PC-3 (cell line): ENCODE measurements at regions not wholly inside any gene's neighbourhood (a gene's known extent, or its start where the extent isn't known, plus 50 kb on each side); places are given as distances from the start of the nearest gene placed in this dataset.

ENCODE experiments used
- ATAC-seq: fragments of 200-7000 bp; cut with Tn5 transposase; 2 replicates; pipeline ENCODE4 v1.9.1; 2020; ENCODE audit warnings: mild to moderate bottlenecking, moderate library complexity
- BruUV-seq: library from RNA; stranded (reverse); fragments of 400-500 nt; replicated peaks from 2 replicates; lab custom pipeline; 2021; lab: Mats Ljungman, UMichigan
- CTCF ChIA-PET: fragments of 300-600 bp; sonication (Branson Sonifier 250); formaldehyde crosslinking; loops from one replicate; lab custom pipeline; 2022; ENCODE audit warnings: antibody characterized with exemption; lab: Charles Lee
- POLR2A ChIA-PET: fragments of 300-600 bp; sonication (Branson Sonifier 250); formaldehyde crosslinking; loops from one replicate; lab custom pipeline; 2022; ENCODE audit warnings: antibody characterized with exemption; ENCODE audit not compliant: unreplicated experiment; lab: Charles Lee
- DNase-seq: peaks from one replicate; pipeline ENCODE4 v3.0.0-alpha.2; 2015
- H2AFZ ChIP-seq: fragments of 300-600 bp; sonication (generic); 2 replicates; pipeline ENCODE4 v1.6.0; 2016; ENCODE audit warnings: antibody characterized with exemption, low read length
- H3F3A ChIP-seq: fragments of 300-600 bp; sonication (generic); one replicate; pipeline ENCODE4 v1.6.0; 2017; ENCODE audit warnings: antibody characterized with exemption, low read length, control low read depth, mild to moderate bottlenecking; ENCODE audit not compliant: unreplicated experiment
- H3K27ac ChIP-seq: fragments of 300-600 bp; sonication (generic); 2 replicates; pipeline ENCODE4 v1.5.1; 2016; ENCODE audit warnings: mild to moderate bottlenecking, low read length
- H3K27me3 ChIP-seq: fragments of 300-600 bp; sonication (generic); 2 replicates; pipeline ENCODE4 v1.6.1; 2016; ENCODE audit warnings: low read length, mixed read lengths
- H3K36me3 ChIP-seq: fragments of 300-600 bp; sonication (generic); 2 replicates; pipeline ENCODE4 v1.6.1; 2016; ENCODE audit warnings: low read depth, mixed run types, low read length, mixed read lengths
- H3K4me1 ChIP-seq: fragments of 300-600 bp; sonication (generic); 2 replicates; pipeline ENCODE4 v1.5.1; 2016; ENCODE audit warnings: low read length; ENCODE audit not compliant: insufficient read depth
- H3K4me2 ChIP-seq: fragments of 300-600 bp; sonication (generic); 2 replicates; pipeline ENCODE4 v1.6.0; 2016; ENCODE audit warnings: low read length
- H3K4me3 ChIP-seq: fragments of 300-600 bp; sonication (generic); 2 replicates; pipeline ENCODE4 v1.5.1; 2016; ENCODE audit warnings: mild to moderate bottlenecking, low read length, mixed read lengths
- H3K79me2 ChIP-seq: fragments of 300-600 bp; sonication (generic); 2 replicates; pipeline ENCODE4 v1.6.1; 2017; ENCODE audit warnings: low read length, mixed read lengths
- H3K9ac ChIP-seq: fragments of 300-600 bp; sonication (generic); 2 replicates; pipeline ENCODE4 v1.6.0; 2016; ENCODE audit warnings: mild to moderate bottlenecking, low read length
- H3K9me2 ChIP-seq: fragments of 300-600 bp; sonication (generic); replicated peaks from 2 replicates; pipeline ENCODE4 v1.6.1; 2016; ENCODE audit warnings: mixed run types, low read length, mixed read lengths
- H3K9me3 ChIP-seq: fragments of 300-600 bp; sonication (generic); 2 replicates; pipeline ENCODE4 v1.6.1; 2016; ENCODE audit warnings: low read length, mixed read lengths
- H4K20me1 ChIP-seq: fragments of 300-600 bp; sonication (generic); 2 replicates; pipeline ENCODE4 v1.6.1; 2016; ENCODE audit warnings: low read length, mixed read lengths
- CTCF ChIP-seq: fragments of 300-600 bp; sonication (generic); conservative IDR thresholded peaks from 2 replicates; pipeline ENCODE4 v1.5.1; 2017; ENCODE audit warnings: antibody characterized with exemption, low read depth, mild to moderate bottlenecking, low read length
- EZH2 ChIP-seq: fragments of 300-600 bp; sonication (generic); IDR thresholded peaks from one replicate; pipeline ENCODE4 v1.6.1; 2017; ENCODE audit warnings: antibody characterized with exemption, mild to moderate bottlenecking, low read length; ENCODE audit not compliant: unreplicated experiment
- EZH2phosphoT487 ChIP-seq: fragments of 300-600 bp; sonication (generic); IDR thresholded peaks from 2 replicates; pipeline ENCODE4 v1.6.1; 2018; ENCODE audit warnings: mild to moderate bottlenecking, antibody characterized with exemption, low read length, borderline replicate concordance
- intact Hi-C: fragments of 100-400 bp; cut with micrococcal nuclease; formaldehyde crosslinking; loops from 2 replicates; pipeline ENCODE4 v1.9.0; 2023

- Histone ChIP-seq H3K9ac (no peak overlapping the region), H3K9me2 (no peaks in the 10 kb centered on the region), H3K27me3 (no peaks in the 10 kb centered on the region), H3K79me2 (no peaks in the 10 kb centered on the region), H3K27ac (no peak overlapping the region), H3K4me3 (no peak overlapping the region), H3K4me1 (peaks cover 25% of the 10 kb centered on the region), H3K9me3 (no peaks in the 10 kb centered on the region), H4K20me1 (no peaks in the 10 kb centered on the region), H2AFZ (peak overlapping the region; percentile 20; the same call in 1 of the 2 replicates), H3K36me3 (no peaks in the 10 kb centered on the region), H3K4me2 (no peak overlapping the region), H3F3A (no peaks in the 10 kb centered on the region)
- ATAC-seq (no peak), DNase-seq (no peak)
- ChIA-PET POLR2A (interaction anchor here (0.6 kb wide), 1 partner anchor 84 kb away, joined by 3 read pairs; no protein-coding TSS in a partner anchor), CTCF (interaction anchor here (1.1 kb wide), 2 partner anchors 11 to 14 kb away, joined by 3 to 4 read pairs; no protein-coding TSS in a partner anchor)
- BruUV-seq: no TSS peak
- TF ChIP-seq EZH2 (no peak), EZH2phosphoT487 (no peak), CTCF (no peak)
- intact Hi-C loops: no loop called here
Observed at GRCh38 chr6:25006075-25006474, 70.3 kb upstream of the RIPOR2 start.

- Histone ChIP-seq H4K20me1 (no peaks in the 10 kb centered on the region), H3K9me3 (no peaks in the 10 kb centered on the region), H3K79me2 (no peaks in the 10 kb centered on the region), H3K9ac (no peak overlapping the region), H3K9me2 (no peaks in the 10 kb centered on the region), H3K4me2 (peak overlapping the region; percentile 14; the same call in 1 of the 2 replicates), H3K36me3 (no peaks in the 10 kb centered on the region), H3K27me3 (no peaks in the 10 kb centered on the region), H3K4me3 (no peak overlapping the region), H3K27ac (no peak overlapping the region), H3F3A (no peaks in the 10 kb centered on the region), H2AFZ (peak overlapping the region; percentile 20; the same call in 1 of the 2 replicates), H3K4me1 (peaks cover 30% of the 10 kb centered on the region)
- DNase-seq (peak; percentile 46), ATAC-seq (peak; percentile 42)
- TF ChIP-seq CTCF: no peak
- TF ChIP-seq EZH2phosphoT487: no peak
- no peak for TF ChIP-seq EZH2
- POLR2A ChIA-PET: interaction anchor here (0.6 kb wide), 1 partner anchor 13 kb away, joined by 6 read pairs; no protein-coding TSS in a partner anchor
- CTCF ChIA-PET: interaction anchor here (1.1 kb wide), 2 partner anchors 11 to 15 kb away, joined by 3 to 4 read pairs; no protein-coding TSS in a partner anchor
- intact Hi-C loops: no loop called here
- no TSS peak for BruUV-seq
Observed at GRCh38 chr6:25006565-25007001, 70.8 kb upstream of the RIPOR2 start.

- POLR2A ChIA-PET: interaction anchor here (0.6 kb wide), 1 partner anchor 12 kb away, joined by 6 read pairs; no protein-coding TSS in a partner anchor
- Histone ChIP-seq H3F3A (no peaks in the 10 kb centered on the region), H3K9me2 (no peaks in the 10 kb centered on the region), H3K27me3 (no peaks in the 10 kb centered on the region), H3K9ac (no peak overlapping the region), H3K4me3 (no peak overlapping the region), H3K36me3 (no peaks in the 10 kb centered on the region), H3K4me2 (no peak overlapping the region), H2AFZ (no peak overlapping the region), H3K4me1 (peaks cover 33% of the 10 kb centered on the region), H3K9me3 (no peaks in the 10 kb centered on the region), H3K27ac (no peak overlapping the region), H3K79me2 (no peaks in the 10 kb centered on the region), H4K20me1 (no peaks in the 10 kb centered on the region)
- BruUV-seq: no TSS peak
- intact Hi-C loops: no loop called here
- DNase-seq: no peak
- TF ChIP-seq EZH2 (no peak), EZH2phosphoT487 (no peak), CTCF (no peak)
- ATAC-seq: no peak
- CTCF ChIA-PET: interaction anchor here (1.1 kb wide), 1 partner anchor 15 kb away, joined by 4 read pairs; no protein-coding TSS in a partner anchor
Observed at GRCh38 chr6:25007269-25007699, 71.5 kb upstream of the RIPOR2 start.
